Uterus (tissue), 2 donors: ENCODE measurements at regions not wholly inside any gene's neighbourhood (a gene's known extent, or its start where the extent isn't known, plus 50 kb on each side); places are given as distances from the start of the nearest gene placed in this dataset.
"Not testable (repeated sequence)": the region's sequence is repeated elsewhere in the genome, so short reads cannot be mapped to it uniquely, and the experiment has no call there.

ENCODE experiments used
- POLR2A ChIP-seq, 2 donors: fragments of 450-650 bp; IDR thresholded peaks; one replicate each; pipeline ENCODE4 v1.6.1; 2016; ENCODE audit warnings: antibody characterized with exemption in 2 of 2, mild to moderate bottlenecking in 1 of 2, moderate library complexity in 1 of 2
- TF ChIP-seq, protein P1 (sequence below), 4 experiments: fragments of 200-600 bp in 2 of 4; fragments of 450-650 bp in 2 of 4; sonication (generic) in 2 of 4; IDR thresholded peaks; one replicate each; pipeline ENCODE4 v1.5.1; 2016 to 2019; ENCODE audit warnings: antibody characterized with exemption in 4 of 4, mild to moderate bottlenecking in 2 of 4, moderate library complexity in 1 of 4

DNA sequence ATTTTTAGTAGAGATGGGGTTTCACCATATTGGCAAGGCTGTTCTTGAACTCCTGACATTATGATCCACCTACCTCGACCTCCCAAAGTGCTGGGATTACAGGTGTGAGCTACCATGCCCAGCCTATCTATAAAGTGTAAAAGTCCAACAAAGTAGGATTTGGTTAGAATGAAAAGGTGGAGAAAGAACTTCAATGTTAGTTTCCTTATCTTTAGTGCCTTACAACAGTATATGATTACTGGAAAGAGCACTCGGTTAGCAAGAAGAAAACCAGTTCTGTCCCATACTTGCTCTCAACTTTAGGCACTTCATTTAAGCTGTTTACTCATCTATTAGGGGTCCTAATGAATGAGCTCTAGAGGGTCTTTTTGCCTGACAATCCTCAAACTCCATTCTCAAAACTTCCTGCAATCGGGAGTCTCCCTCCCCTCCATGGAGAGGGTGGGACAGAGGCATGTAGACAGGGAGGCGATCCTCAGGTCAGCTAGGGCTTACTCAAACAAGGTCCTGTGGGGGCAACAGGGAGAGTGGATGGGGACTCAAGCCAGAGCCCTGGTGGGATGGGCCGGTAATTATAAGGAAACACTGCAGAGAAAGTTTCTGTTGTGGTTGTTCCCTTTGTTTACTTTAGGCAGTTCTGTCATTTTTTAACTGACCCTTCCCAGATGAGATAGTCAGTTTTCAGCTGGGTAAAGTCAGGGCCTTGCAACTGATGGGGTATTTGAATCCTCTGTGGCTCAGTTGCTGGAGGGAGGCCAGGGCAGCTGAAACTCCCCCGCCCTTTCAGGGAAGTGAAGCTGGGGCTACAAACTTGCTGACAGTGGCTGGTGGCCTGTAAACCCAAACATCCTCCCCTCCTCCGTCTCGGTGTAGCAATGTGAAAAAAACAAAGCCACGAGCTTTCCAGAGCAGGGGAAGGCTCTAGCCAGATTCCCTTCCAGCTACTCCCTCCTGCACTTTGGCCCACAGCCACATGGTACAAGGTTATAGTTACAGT is 64.4 kb upstream of the NOTCH2NLA start:
- not testable (repeated sequence) for TF ChIP-seq POLR2A (IDR thresholded peaks at IDR 0.05)
- TF ChIP-seq, protein P1, sequence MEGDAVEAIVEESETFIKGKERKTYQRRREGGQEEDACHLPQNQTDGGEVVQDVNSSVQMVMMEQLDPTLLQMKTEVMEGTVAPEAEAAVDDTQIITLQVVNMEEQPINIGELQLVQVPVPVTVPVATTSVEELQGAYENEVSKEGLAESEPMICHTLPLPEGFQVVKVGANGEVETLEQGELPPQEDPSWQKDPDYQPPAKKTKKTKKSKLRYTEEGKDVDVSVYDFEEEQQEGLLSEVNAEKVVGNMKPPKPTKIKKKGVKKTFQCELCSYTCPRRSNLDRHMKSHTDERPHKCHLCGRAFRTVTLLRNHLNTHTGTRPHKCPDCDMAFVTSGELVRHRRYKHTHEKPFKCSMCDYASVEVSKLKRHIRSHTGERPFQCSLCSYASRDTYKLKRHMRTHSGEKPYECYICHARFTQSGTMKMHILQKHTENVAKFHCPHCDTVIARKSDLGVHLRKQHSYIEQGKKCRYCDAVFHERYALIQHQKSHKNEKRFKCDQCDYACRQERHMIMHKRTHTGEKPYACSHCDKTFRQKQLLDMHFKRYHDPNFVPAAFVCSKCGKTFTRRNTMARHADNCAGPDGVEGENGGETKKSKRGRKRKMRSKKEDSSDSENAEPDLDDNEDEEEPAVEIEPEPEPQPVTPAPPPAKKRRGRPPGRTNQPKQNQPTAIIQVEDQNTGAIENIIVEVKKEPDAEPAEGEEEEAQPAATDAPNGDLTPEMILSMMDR (IDR thresholded peaks at IDR 0.05), result not testable (repeated sequence)
